Gastrocnemius medialis (tissue), 4 donors: ENCODE measurements at regions not wholly inside any gene's neighbourhood (a gene's known extent, or its start where the extent isn't known, plus 50 kb on each side); places are given as distances from the start of the nearest gene placed in this dataset.

Experiments
- POLR2A ChIP-seq, 2 donors: fragments of 450-650 bp; IDR thresholded peaks; one replicate each; pipeline ENCODE4 v1.6.1; 2017; ENCODE audit warnings: antibody characterized with exemption in 2 of 2, mild to moderate bottlenecking in 2 of 2, moderate library complexity in 2 of 2
- TF ChIP-seq, protein P1 (sequence below), 5 experiments: fragments of 450-650 bp in 3 of 5; fragments of 200-600 bp in 2 of 5; sonication (generic) in 2 of 5; IDR thresholded peaks in 4 of 5; conservative IDR thresholded peaks in 1 of 5; 1 replicate in 4 of 5; 2 replicates in 1 of 5; pipeline ENCODE4 v1.5.1; 2016 to 2019; ENCODE audit warnings: antibody characterized with exemption in 5 of 5, mild to moderate bottlenecking in 3 of 5, moderate library complexity in 3 of 5

DNA sequence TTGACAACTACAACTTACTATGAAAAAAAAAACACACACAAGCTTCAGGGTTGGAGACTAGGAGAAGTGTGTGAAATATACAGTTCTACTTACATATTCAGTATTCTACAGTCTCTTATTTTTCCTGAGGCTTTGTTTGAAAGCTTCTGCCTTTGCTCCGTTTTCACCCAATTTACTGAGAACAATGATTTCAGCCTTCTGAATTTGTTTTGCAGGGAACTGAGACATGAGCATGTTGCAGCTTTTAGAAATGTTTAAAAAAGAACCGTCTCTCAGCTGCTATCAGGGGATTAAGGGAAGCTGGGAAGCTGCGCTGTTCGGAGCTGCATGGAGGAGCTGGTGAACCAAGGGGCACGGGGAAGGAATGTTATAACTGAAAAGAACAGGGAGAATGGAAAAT, 85.7 kb downstream of the QDPR start:
- TF ChIP-seq, protein P1, sequence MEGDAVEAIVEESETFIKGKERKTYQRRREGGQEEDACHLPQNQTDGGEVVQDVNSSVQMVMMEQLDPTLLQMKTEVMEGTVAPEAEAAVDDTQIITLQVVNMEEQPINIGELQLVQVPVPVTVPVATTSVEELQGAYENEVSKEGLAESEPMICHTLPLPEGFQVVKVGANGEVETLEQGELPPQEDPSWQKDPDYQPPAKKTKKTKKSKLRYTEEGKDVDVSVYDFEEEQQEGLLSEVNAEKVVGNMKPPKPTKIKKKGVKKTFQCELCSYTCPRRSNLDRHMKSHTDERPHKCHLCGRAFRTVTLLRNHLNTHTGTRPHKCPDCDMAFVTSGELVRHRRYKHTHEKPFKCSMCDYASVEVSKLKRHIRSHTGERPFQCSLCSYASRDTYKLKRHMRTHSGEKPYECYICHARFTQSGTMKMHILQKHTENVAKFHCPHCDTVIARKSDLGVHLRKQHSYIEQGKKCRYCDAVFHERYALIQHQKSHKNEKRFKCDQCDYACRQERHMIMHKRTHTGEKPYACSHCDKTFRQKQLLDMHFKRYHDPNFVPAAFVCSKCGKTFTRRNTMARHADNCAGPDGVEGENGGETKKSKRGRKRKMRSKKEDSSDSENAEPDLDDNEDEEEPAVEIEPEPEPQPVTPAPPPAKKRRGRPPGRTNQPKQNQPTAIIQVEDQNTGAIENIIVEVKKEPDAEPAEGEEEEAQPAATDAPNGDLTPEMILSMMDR (IDR thresholded peaks at IDR 0.05 in 4 of 5, conservative IDR thresholded peaks at IDR 0.05 in 1 of 5): no peak
- no peak for TF ChIP-seq POLR2A (IDR thresholded peaks at IDR 0.05)
